H9 (cell line): ENCODE measurements at regions not wholly inside any gene's neighbourhood (a gene's known extent, or its start where the extent isn't known, plus 50 kb on each side); places are given as distances from the start of the nearest gene placed in this dataset.

Source experiments
- DNase-seq: peaks from one replicate; pipeline ENCODE4 v3.0.0-alpha.2; 2017
- H2AFZ ChIP-seq: one replicate; pipeline ENCODE4 v1.6.1; 2013; ENCODE audit warnings: mild to moderate bottlenecking, low read length, control low read depth, moderate library complexity
- H2AK5ac ChIP-seq: 2 replicates; pipeline ENCODE4 v1.6.1; 2013; ENCODE audit warnings: low read length, control low read depth, mixed read lengths; ENCODE audit not compliant: insufficient read length
- H2BK120ac ChIP-seq: one replicate; pipeline ENCODE4 v1.6.1; 2013; ENCODE audit warnings: low read depth, mild to moderate bottlenecking, low read length, control low read depth, inconsistent platforms; ENCODE audit not compliant: poor library complexity, severe bottlenecking
- H2BK12ac ChIP-seq: 2 replicates; pipeline ENCODE4 v1.6.1; 2013; ENCODE audit warnings: low read length, control low read depth, mixed read lengths, low read depth; ENCODE audit not compliant: insufficient read length
- H2BK15ac ChIP-seq: 2 replicates; pipeline ENCODE4 v1.6.1; 2013; ENCODE audit warnings: low read depth, low read length, control low read depth
- H2BK20ac ChIP-seq: one replicate; pipeline ENCODE4 v1.6.1; 2013; ENCODE audit warnings: low read depth, mild to moderate bottlenecking, low read length, control low read depth, inconsistent platforms; ENCODE audit not compliant: poor library complexity, severe bottlenecking
- H2BK5ac ChIP-seq: 2 replicates; pipeline ENCODE4 v1.6.1; 2013; ENCODE audit warnings: low read length, control low read depth, mixed read lengths; ENCODE audit not compliant: insufficient read length
- H3K14ac ChIP-seq: 2 replicates; pipeline ENCODE4 v1.6.1; 2013; ENCODE audit warnings: low read length, control low read depth; ENCODE audit not compliant: insufficient read depth
- H3K18ac ChIP-seq: 2 replicates; pipeline ENCODE4 v1.6.1; 2013; ENCODE audit warnings: low read depth, mild to moderate bottlenecking, mixed read lengths, low read length, control low read depth; ENCODE audit not compliant: insufficient read length
- H3K23ac ChIP-seq: 2 replicates; pipeline ENCODE4 v1.6.1; 2013; ENCODE audit warnings: low read length, control low read depth, mixed read lengths, low read depth; ENCODE audit not compliant: insufficient read length
- H3K23me2 ChIP-seq: 2 replicates; pipeline ENCODE4 v1.6.1; 2013; ENCODE audit warnings: low read depth, mild to moderate bottlenecking, mixed read lengths, low read length, control low read depth; ENCODE audit not compliant: insufficient read length, poor library complexity, severe bottlenecking
- H3K27ac ChIP-seq: 2 replicates; pipeline ENCODE4 v1.5.1; 2013; ENCODE audit warnings: low read length, control low read depth, mixed read lengths, low read depth; ENCODE audit not compliant: insufficient read length
- H3K27me3 ChIP-seq: 2 replicates; pipeline ENCODE4 v1.6.1; 2013; ENCODE audit warnings: low read length, control low read depth, inconsistent platforms; ENCODE audit not compliant: insufficient read depth
- H3K4ac ChIP-seq: 2 replicates; pipeline ENCODE4 v1.6.1; 2013; ENCODE audit warnings: low read depth, mild to moderate bottlenecking, control low read depth, inconsistent platforms, low read length, moderate library complexity
- H3K4me1 ChIP-seq: 2 replicates; pipeline ENCODE4 v1.6.1; 2013; ENCODE audit warnings: low read length, control low read depth, inconsistent platforms; ENCODE audit not compliant: insufficient read depth
- H3K4me2 ChIP-seq: 2 replicates; pipeline ENCODE4 v1.6.1; 2013; ENCODE audit warnings: low read length, control low read depth, mixed read lengths; ENCODE audit not compliant: insufficient read length, insufficient read depth
- H3K56ac ChIP-seq: 2 replicates; pipeline ENCODE4 v1.6.1; 2013; ENCODE audit warnings: low read depth, mild to moderate bottlenecking, mixed read lengths, low read length, control low read depth; ENCODE audit not compliant: insufficient read length
- H3K79me1 ChIP-seq: 2 replicates; pipeline ENCODE4 v1.6.1; 2013; ENCODE audit warnings: low read depth, mild to moderate bottlenecking, moderate library complexity, low read length, control low read depth, inconsistent platforms; ENCODE audit not compliant: insufficient read depth, poor library complexity, severe bottlenecking
- H3K79me2 ChIP-seq: 2 replicates; pipeline ENCODE4 v1.6.1; 2013; ENCODE audit warnings: low read length, control low read depth, inconsistent platforms; ENCODE audit not compliant: insufficient read depth
- H3K9ac ChIP-seq: 2 replicates; pipeline ENCODE4 v1.6.1; 2013; ENCODE audit warnings: low read length, control low read depth, mixed read lengths; ENCODE audit not compliant: insufficient read length; ENCODE audit errors: extremely low read depth
- H3K9me3 ChIP-seq: one replicate; pipeline ENCODE4 v1.6.1; 2013; ENCODE audit warnings: low read depth, low read length, inconsistent platforms; ENCODE audit not compliant: control insufficient read depth
- H3T11ph ChIP-seq: one replicate; pipeline ENCODE4 v1.6.1; 2013; ENCODE audit warnings: mild to moderate bottlenecking, low read length, control low read depth, inconsistent platforms
- H4K20me1 ChIP-seq: one replicate; pipeline ENCODE4 v1.6.1; 2013; ENCODE audit not compliant: control insufficient read depth, insufficient read length, insufficient read depth
- H4K5ac ChIP-seq: 2 replicates; pipeline ENCODE4 v1.6.1; 2013; ENCODE audit warnings: low read depth, mild to moderate bottlenecking, mixed read lengths, low read length, control low read depth; ENCODE audit not compliant: insufficient read length
- H4K8ac ChIP-seq: replicated peaks from 2 replicates; pipeline ENCODE4 v1.6.1; 2013; ENCODE audit warnings: low read length, control low read depth, mixed read lengths, low read depth; ENCODE audit not compliant: insufficient read length
- H4K91ac ChIP-seq: 2 replicates; pipeline ENCODE4 v1.6.1; 2013; ENCODE audit warnings: low read depth, mild to moderate bottlenecking, moderate library complexity, mixed read lengths, low read length, control low read depth; ENCODE audit not compliant: insufficient read length
- H3K27ac Mint-ChIP-seq, 3 experiments: 2 replicates in 2 of 3; 3 replicates in 1 of 3; pipeline ENCODE4 v1.8.0; 2020 to 2021; ENCODE audit warnings: mixed read lengths in 3 of 3, mild to moderate bottlenecking in 1 of 3, moderate library complexity in 1 of 3
- H3K27me3 Mint-ChIP-seq: 2 replicates; pipeline ENCODE4 v1.8.0; 2021; ENCODE audit warnings: low read depth, mild to moderate bottlenecking, moderate library complexity, mixed read lengths
- H3K36me3 Mint-ChIP-seq, 3 experiments: 2 replicates in 2 of 3; 3 replicates in 1 of 3; pipeline ENCODE4 v1.8.0; 2020 to 2021; ENCODE audit warnings: low read depth in 3 of 3, mixed read lengths in 3 of 3; ENCODE audit not compliant: insufficient read depth in 1 of 3
- H3K4me1 Mint-ChIP-seq, 2 experiments: 2 replicates each; pipeline ENCODE4 v1.8.0; 2020; ENCODE audit warnings: mixed read lengths in 2 of 2
- H3K4me3 Mint-ChIP-seq, 2 experiments: 2 replicates in 1 of 2; 3 replicates in 1 of 2; pipeline ENCODE4 v1.8.0; 2020 to 2021; ENCODE audit warnings: mild to moderate bottlenecking in 2 of 2, mixed read lengths in 2 of 2, moderate library complexity in 1 of 2
- H3K9me3 Mint-ChIP-seq, 2 experiments: 2 replicates in 1 of 2; 3 replicates in 1 of 2; pipeline ENCODE4 v1.8.0; 2020; ENCODE audit warnings: mild to moderate bottlenecking in 2 of 2, mixed read lengths in 2 of 2, moderate library complexity in 1 of 2
- WGBS: extraction: QIAGEN DNeasy Blood & Tissue Kit; methylation state at CpG from one replicate; pipeline ENCODE4 v1.1.7; 2013; ENCODE audit warnings: missing lambda C conversion rate, low lambda C conversion rate, mixed read lengths; ENCODE audit not compliant: insufficient read length; ENCODE audit errors: extremely low coverage; 5-methylcytosine and 5-hydroxymethylcytosine counted together
- TF ChIP-seq, protein P1 (sequence below): fragments of 200-600 bp; sonication (generic); conservative IDR thresholded peaks from 3 replicates; pipeline ENCODE4 v1.8.0; 2021; ENCODE audit warnings: antibody characterized with exemption, mild to moderate bottlenecking

DNA sequence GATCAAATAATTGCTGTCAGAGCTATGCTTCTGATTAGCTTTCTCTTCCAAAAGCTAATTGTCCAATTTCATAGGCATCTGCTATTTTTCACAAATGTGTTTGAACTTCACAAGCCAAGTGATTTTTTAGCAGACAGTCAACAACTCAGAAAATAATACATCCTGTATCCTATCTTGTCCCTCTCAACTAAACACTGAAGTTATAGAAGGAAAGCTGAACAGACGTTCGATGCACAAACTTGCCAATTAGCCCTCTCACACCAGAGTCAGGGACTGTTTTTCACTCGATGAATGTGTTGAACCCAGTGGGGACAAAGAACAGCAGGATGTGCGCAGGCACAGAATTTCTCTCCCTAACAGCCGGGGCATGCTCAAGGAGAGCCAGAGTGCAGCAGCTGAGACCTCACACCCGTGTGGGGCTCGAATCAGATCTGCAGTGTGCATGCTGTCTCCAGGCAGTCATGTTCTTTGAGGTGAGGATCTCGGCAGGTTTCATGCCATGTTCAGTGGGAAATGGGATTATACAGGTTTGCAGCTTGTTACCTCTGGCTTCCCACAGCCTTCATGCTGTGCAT is 246.7 kb upstream of the SDK2 start:
- no peak overlapping the region for H3K23ac ChIP-seq

More for the DNA sequence above, 246.7 kb upstream of the SDK2 start:
- Histone ChIP-seq H4K8ac (no peak overlapping the region), H3K56ac (no peak overlapping the region), H4K20me1 (no peaks in the 10 kb centered on the region), H3K4me1 (no peaks in the 10 kb centered on the region), H3K4me2 (no peak overlapping the region), H2BK15ac (no peak overlapping the region), H3K23me2 (no peaks in the 10 kb centered on the region), H2BK12ac (no peak overlapping the region), H3K27ac (no peak overlapping the region), H4K91ac (no peak overlapping the region), H3K14ac (no peak overlapping the region), H3K9me3 (no peaks in the 10 kb centered on the region), H2BK120ac (no peak overlapping the region), H3T11ph (no peak overlapping the region), H2BK20ac (no peak overlapping the region), H3K9ac (no peak overlapping the region), H3K4ac (no peak overlapping the region), H3K18ac (no peak overlapping the region), H2AK5ac (no peak overlapping the region), H3K79me2 (no peaks in the 10 kb centered on the region), H3K27me3 (no peaks in the 10 kb centered on the region; the same call in 1 of the 2 replicates), H2BK5ac (no peak overlapping the region), H4K5ac (no peak overlapping the region), H2AFZ (no peak overlapping the region), H3K79me1 (no peaks in the 10 kb centered on the region)
- no CpG with 5 or more reads among the region's 8 CpGs for WGBS
- Mint-ChIP-seq H3K36me3 (no peaks in the 10 kb centered on the region; a peak in 2 of 7 replicates), H3K27me3 (peaks cover 84% of the 10 kb centered on the region), H3K4me1 (peaks cover 8% of the 10 kb centered on the region in 2 experiments), H3K9me3 (peaks cover 0 to 2% of the 10 kb centered on the region in 2 experiments; a peak in 2 of 5 replicates), H3K4me3 (no peak overlapping the region), H3K27ac (no peak overlapping the region)
- TF ChIP-seq, protein P1, sequence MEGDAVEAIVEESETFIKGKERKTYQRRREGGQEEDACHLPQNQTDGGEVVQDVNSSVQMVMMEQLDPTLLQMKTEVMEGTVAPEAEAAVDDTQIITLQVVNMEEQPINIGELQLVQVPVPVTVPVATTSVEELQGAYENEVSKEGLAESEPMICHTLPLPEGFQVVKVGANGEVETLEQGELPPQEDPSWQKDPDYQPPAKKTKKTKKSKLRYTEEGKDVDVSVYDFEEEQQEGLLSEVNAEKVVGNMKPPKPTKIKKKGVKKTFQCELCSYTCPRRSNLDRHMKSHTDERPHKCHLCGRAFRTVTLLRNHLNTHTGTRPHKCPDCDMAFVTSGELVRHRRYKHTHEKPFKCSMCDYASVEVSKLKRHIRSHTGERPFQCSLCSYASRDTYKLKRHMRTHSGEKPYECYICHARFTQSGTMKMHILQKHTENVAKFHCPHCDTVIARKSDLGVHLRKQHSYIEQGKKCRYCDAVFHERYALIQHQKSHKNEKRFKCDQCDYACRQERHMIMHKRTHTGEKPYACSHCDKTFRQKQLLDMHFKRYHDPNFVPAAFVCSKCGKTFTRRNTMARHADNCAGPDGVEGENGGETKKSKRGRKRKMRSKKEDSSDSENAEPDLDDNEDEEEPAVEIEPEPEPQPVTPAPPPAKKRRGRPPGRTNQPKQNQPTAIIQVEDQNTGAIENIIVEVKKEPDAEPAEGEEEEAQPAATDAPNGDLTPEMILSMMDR: no peak
- no peak for DNase-seq
